ENCODE measurements at regions not wholly inside any gene's neighbourhood (a gene's known extent, or its start where the extent isn't known, plus 50 kb on each side); places are given as distances from the start of the nearest gene placed in this dataset.

- Histone ChIP-seq H3K9me1 (ENCODE audit: control insufficient read depth, extremely low read depth, insufficient read depth, low read length) (no peaks in the 10 kb centered on the region), H3K36me3 (ENCODE audit: control insufficient read depth in 2 of 2, extremely low read depth in 1 of 2, insufficient read depth in 2 of 2, low read length in 2 of 2) (no peaks in the 10 kb centered on the region), H3K4me2 (ENCODE audit: control insufficient read depth, extremely low read depth, insufficient read depth, low read depth, low read length) (no peak overlapping the region), H3K9ac (ENCODE audit: control insufficient read depth, extremely low read depth, insufficient read depth, low read length) (no peak overlapping the region), H2AFZ (ENCODE audit: control insufficient read depth, low read length) (no peak overlapping the region), H3K27ac (ENCODE audit: control insufficient read depth, insufficient read depth, low read length) (no peak overlapping the region), H3K4me3 (ENCODE audit: control insufficient read depth in 2 of 3, extremely low read depth in 1 of 3, insufficient read depth in 2 of 3, low read depth in 1 of 3, low read length in 3 of 3) (no peak overlapping the region), H4K20me1 (ENCODE audit: control insufficient read depth, extremely low read depth, insufficient read depth, low read length) (no peaks in the 10 kb centered on the region), H3K27me3 (ENCODE audit: control insufficient read depth, extremely low read depth, insufficient read depth, low read length) (peaks cover 5% of the 10 kb centered on the region), H3K79me2 (ENCODE audit: control insufficient read depth, insufficient read depth, low read length) (no peaks in the 10 kb centered on the region), H3K9me3 (ENCODE audit: control insufficient read depth, low read depth, low read length) (no peaks in the 10 kb centered on the region), H3K4me1 (ENCODE audit: control insufficient read depth, extremely low read depth, insufficient read depth, low read length) (no peaks in the 10 kb centered on the region)
- dilution Hi-C loops (cut with MboI; ENCODE audit: extremely low pct_ligation_motif_present, low sequenced_read_pairs) = no loop called here
- TF ChIP-seq EZH2 (IDR thresholded peaks at IDR 0.05; ENCODE audit: low read length) (no peak), CTCF (optimal IDR thresholded peaks at IDR 0.05 in 1 of 3, IDR thresholded peaks at IDR 0.05 in 1 of 3, conservative IDR thresholded peaks at IDR 0.05 in 1 of 3; ENCODE audit: extremely low read depth in 1 of 3, insufficient read depth in 2 of 3, low read length in 3 of 3) (no peak)
- DNase-seq (ENCODE audit: low read depth, low spot score) = no peak
- no peak for FAIRE-seq
These were observed 86.8 kb upstream of the ANKRD10 start for GRCh38 chr13:111001636-111002035.

- no peaks in the 10 kb centered on the region for H3K9me3 ChIP-seq (ENCODE audit: control insufficient read depth, low read depth, low read length)
- H3K27ac ChIP-seq (ENCODE audit: control insufficient read depth, insufficient read depth, low read length) = no peak overlapping the region
- no peaks in the 10 kb centered on the region for H3K79me2 ChIP-seq (ENCODE audit: control insufficient read depth, insufficient read depth, low read length)
- H3K4me2 ChIP-seq (ENCODE audit: control insufficient read depth, extremely low read depth, insufficient read depth, low read depth, low read length) = no peak overlapping the region
- H4K20me1 ChIP-seq (ENCODE audit: control insufficient read depth, extremely low read depth, insufficient read depth, low read length) = no peaks in the 10 kb centered on the region
- no peaks in the 10 kb centered on the region for H3K9me1 ChIP-seq (ENCODE audit: control insufficient read depth, extremely low read depth, insufficient read depth, low read length)
- H3K27me3 ChIP-seq (ENCODE audit: control insufficient read depth, extremely low read depth, insufficient read depth, low read length) = peaks cover 7% of the 10 kb centered on the region
- dilution Hi-C loops (cut with MboI; ENCODE audit: extremely low pct_ligation_motif_present, low sequenced_read_pairs) = no loop called here
- no peak for DNase-seq (ENCODE audit: low read depth, low spot score)
- FAIRE-seq = no peak
- H3K36me3 ChIP-seq (ENCODE audit: control insufficient read depth in 2 of 2, extremely low read depth in 1 of 2, insufficient read depth in 2 of 2, low read length in 2 of 2) = no peaks in the 10 kb centered on the region
- no peaks in the 10 kb centered on the region for H3K4me1 ChIP-seq (ENCODE audit: control insufficient read depth, extremely low read depth, insufficient read depth, low read length)
- no peak overlapping the region for H3K4me3 ChIP-seq (ENCODE audit: control insufficient read depth in 2 of 3, extremely low read depth in 1 of 3, insufficient read depth in 2 of 3, low read depth in 1 of 3, low read length in 3 of 3)
- TF ChIP-seq CTCF (optimal IDR thresholded peaks at IDR 0.05 in 1 of 3, IDR thresholded peaks at IDR 0.05 in 1 of 3, conservative IDR thresholded peaks at IDR 0.05 in 1 of 3; ENCODE audit: extremely low read depth in 1 of 3, insufficient read depth in 2 of 3, low read length in 3 of 3) (no peak), EZH2 (IDR thresholded peaks at IDR 0.05; ENCODE audit: low read length) (no peak)
- H3K9ac ChIP-seq (ENCODE audit: control insufficient read depth, extremely low read depth, insufficient read depth, low read length) = no peak overlapping the region
- H2AFZ ChIP-seq (ENCODE audit: control insufficient read depth, low read length) = no peak overlapping the region
These were observed 78.9 kb upstream of the ANKRD10 start for GRCh38 chr13:110993788-110994187.
